ENCODE measurements at regions not wholly inside any gene's neighbourhood (a gene's known extent, or its start where the extent isn't known, plus 50 kb on each side); places are given as distances from the start of the nearest gene placed in this dataset.

DNA sequence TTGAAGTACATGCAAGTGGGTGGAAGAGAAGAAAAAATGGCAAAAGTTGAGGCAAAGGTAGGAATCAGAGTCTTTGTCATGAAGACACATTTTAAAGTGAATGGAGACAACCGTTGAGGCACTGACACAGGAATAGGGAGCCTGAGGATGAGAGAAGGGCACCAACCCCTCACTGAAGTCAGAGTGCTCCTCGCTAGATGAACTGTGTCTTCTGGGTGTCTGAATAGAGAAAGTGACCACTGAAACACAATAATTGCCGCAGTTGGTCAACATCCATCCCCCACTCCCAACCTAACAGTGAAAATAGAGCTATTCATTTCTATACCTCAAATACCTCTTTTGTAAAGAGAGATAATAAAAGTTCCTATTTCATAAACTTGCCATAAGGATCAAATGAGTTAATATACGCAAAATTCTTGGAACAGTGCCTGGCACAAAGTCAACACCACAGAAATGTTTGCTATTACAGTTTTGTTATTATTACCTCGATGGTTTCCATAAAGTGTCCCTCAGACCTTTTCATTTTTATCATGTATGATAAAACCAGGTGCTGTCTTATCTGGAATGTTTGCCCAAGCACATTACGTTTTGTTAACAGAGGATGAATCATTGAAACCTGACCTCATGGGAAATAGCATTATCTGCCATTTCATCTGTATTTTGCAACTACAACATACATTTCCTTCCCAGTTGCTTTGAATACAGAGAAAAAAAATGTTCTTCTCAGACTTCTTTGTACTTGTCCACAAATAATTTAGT lies 61.8 kb upstream of the SP4 start:
- H3K9me3 ChIP-seq (ENCODE audit: control insufficient read depth in 2 of 2, insufficient read depth in 1 of 2, low read depth in 1 of 2, low read length in 1 of 2) = no peaks in the 10 kb centered on the region
- H3K4me3 ChIP-seq (ENCODE audit: low read depth in 1 of 2, low read length in 2 of 2) = no peak overlapping the region
- 43 to 45% methylated on average over 6 of the region's 6 CpGs for WGBS, 2 donors
- no peaks in the 10 kb centered on the region for H3K36me3 ChIP-seq (ENCODE audit: control insufficient read depth in 2 of 2, insufficient read depth in 2 of 2, low read length in 1 of 2)
- no peaks in the 10 kb centered on the region for H3K4me1 ChIP-seq (ENCODE audit: control insufficient read depth in 2 of 2, insufficient read depth in 2 of 2, low read length in 1 of 2)
- no peaks in the 10 kb centered on the region for H3K27me3 ChIP-seq (ENCODE audit: control insufficient read depth in 1 of 2, insufficient read depth in 2 of 2, low read length in 2 of 2)
- no peak overlapping the region for H3K27ac ChIP-seq (ENCODE audit: low read depth in 2 of 2, low read length in 1 of 2)

DNA sequence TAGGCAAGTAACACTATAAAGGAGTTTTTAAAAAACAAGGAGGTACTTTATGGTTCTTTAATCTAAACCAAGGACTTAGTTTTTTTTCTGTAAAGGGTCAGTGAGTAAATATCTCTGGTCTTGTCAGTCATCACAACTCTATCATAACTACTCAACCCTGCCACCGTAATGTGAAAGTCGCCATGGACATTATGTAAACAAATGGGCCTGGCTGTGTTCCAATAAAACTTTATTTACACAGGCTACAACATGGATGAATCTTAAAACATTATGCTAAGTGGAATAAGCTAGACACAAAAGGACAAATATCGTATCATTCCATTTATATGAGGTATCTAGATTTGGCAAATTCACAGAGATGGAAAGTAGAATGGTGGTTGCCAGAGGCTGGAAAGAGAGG lies 60.8 kb upstream of the SP4 start:
- H3K27ac ChIP-seq (ENCODE audit: low read depth in 2 of 2, low read length in 1 of 2) = no peak overlapping the region
- no peaks in the 10 kb centered on the region for H3K4me1 ChIP-seq (ENCODE audit: control insufficient read depth in 2 of 2, insufficient read depth in 2 of 2, low read length in 1 of 2)
- H3K9me3 ChIP-seq (ENCODE audit: control insufficient read depth in 2 of 2, insufficient read depth in 1 of 2, low read depth in 1 of 2, low read length in 1 of 2) = no peaks in the 10 kb centered on the region
- no peaks in the 10 kb centered on the region for H3K36me3 ChIP-seq (ENCODE audit: control insufficient read depth in 2 of 2, insufficient read depth in 2 of 2, low read length in 1 of 2)
- 47 to 50% methylated on average over 3 of the region's 3 CpGs for WGBS, 2 donors
- H3K4me3 ChIP-seq (ENCODE audit: low read depth in 1 of 2, low read length in 2 of 2) = no peak overlapping the region
- no peaks in the 10 kb centered on the region for H3K27me3 ChIP-seq (ENCODE audit: control insufficient read depth in 1 of 2, insufficient read depth in 2 of 2, low read length in 2 of 2)

DNA sequence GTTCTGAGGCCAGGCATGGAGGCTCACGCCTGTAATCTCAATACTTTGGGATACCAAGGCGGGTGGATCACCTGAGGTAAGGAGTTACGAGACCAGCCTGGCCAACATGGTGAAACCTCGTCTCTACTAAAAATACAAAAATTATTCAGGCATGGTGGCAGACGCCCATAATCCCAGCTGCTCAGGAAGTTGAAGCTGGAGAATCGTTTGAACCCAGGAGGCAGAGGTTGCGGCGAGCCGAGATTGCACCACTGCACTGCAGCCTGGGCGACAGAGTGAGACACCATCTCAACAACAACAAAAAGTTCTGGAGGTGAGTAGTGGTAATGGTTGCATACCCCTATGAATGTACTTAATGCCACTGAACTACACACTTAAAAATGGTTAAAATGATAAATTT lies 60.3 kb upstream of the SP4 start:
- H3K27ac ChIP-seq (ENCODE audit: low read depth in 2 of 2, low read length in 1 of 2) = no peak overlapping the region
- H3K36me3 ChIP-seq (ENCODE audit: control insufficient read depth in 2 of 2, insufficient read depth in 2 of 2, low read length in 1 of 2) = no peaks in the 10 kb centered on the region
- H3K4me3 ChIP-seq (ENCODE audit: low read depth in 1 of 2, low read length in 2 of 2) = no peak overlapping the region
- no peaks in the 10 kb centered on the region for H3K4me1 ChIP-seq (ENCODE audit: control insufficient read depth in 2 of 2, insufficient read depth in 2 of 2, low read length in 1 of 2)
- no peaks in the 10 kb centered on the region for H3K9me3 ChIP-seq (ENCODE audit: control insufficient read depth in 2 of 2, insufficient read depth in 1 of 2, low read depth in 1 of 2, low read length in 1 of 2)
- no peaks in the 10 kb centered on the region for H3K27me3 ChIP-seq (ENCODE audit: control insufficient read depth in 1 of 2, insufficient read depth in 2 of 2, low read length in 2 of 2)
- 91 to 96% methylated on average over 10 of the region's 10 CpGs for WGBS, 2 donors

DNA sequence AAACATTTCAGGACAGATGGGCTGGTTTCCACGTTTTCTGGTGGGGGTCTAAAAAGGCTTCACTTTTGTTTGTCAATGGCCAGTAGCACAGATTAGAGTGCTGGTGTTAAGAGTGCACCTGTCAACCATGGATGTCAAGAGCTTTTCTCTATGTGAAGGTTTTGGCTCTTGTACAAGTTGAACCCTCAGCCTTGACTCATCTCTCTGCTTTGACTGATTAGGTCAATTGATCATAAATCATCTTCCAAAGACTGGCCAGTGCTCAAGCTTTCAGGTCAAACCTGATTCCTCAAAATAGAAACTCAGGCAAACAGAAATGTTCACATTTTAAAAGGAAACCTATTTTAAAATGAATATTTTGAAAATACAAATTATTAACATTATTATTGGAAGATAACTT lies 59.6 kb upstream of the SP4 start:
- H3K4me1 ChIP-seq (ENCODE audit: control insufficient read depth in 2 of 2, insufficient read depth in 2 of 2, low read length in 1 of 2) = no peaks in the 10 kb centered on the region

DNA sequence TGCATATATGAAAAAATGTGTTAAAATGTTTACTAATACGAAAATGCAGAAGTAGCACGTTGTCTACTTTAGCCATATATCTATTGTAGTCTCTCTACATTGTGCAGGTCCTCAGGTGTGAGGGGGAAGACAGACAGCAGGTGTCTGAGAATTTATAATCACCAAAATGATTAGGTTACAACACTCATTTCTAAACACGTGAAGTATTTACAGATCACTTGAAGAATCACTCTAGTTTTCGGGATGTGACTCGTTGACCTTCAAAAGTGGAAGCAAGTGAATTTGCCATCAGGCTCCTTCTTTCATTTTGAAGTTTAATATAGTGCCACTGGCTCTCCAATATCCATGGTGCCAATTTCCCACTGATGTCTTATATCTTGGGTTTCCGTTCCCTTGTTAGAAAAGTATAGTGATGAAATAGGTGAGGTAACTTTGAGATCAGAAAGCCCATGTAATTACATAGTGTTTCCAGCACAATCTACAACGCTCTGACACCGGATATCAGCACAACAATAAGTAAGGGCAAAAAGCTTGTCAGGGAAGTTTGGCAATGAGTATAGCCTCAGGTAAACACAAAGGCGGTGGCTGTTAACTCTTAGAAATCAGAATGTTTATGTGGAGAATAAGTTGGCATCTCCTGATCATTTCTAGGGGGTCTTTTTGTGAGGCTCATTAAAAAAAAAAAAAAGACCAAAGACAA lies 57.5 kb upstream of the SP4 start:
- Histone ChIP-seq H3K4me3 (ENCODE audit: low read depth in 1 of 2, low read length in 2 of 2) (no peak overlapping the region), H3K4me1 (ENCODE audit: control insufficient read depth in 2 of 2, insufficient read depth in 2 of 2, low read length in 1 of 2) (no peaks in the 10 kb centered on the region), H3K9me3 (ENCODE audit: control insufficient read depth in 2 of 2, insufficient read depth in 1 of 2, low read depth in 1 of 2, low read length in 1 of 2) (no peaks in the 10 kb centered on the region), H3K27ac (ENCODE audit: low read depth in 2 of 2, low read length in 1 of 2) (no peak overlapping the region), H3K27me3 (ENCODE audit: control insufficient read depth in 1 of 2, insufficient read depth in 2 of 2, low read length in 2 of 2) (no peaks in the 10 kb centered on the region), H3K36me3 (ENCODE audit: control insufficient read depth in 2 of 2, insufficient read depth in 2 of 2, low read length in 1 of 2) (no peaks in the 10 kb centered on the region)
- 62 to 71% methylated on average over 9 of the region's 9 CpGs for WGBS, 2 donors

More for the DNA sequence above, 59.6 kb upstream of the SP4 start:
- H3K27ac ChIP-seq (ENCODE audit: low read depth in 2 of 2, low read length in 1 of 2) = no peak overlapping the region
- H3K4me3 ChIP-seq (ENCODE audit: low read depth in 1 of 2, low read length in 2 of 2) = no peak overlapping the region
- no peaks in the 10 kb centered on the region for H3K27me3 ChIP-seq (ENCODE audit: control insufficient read depth in 1 of 2, insufficient read depth in 2 of 2, low read length in 2 of 2)
- H3K36me3 ChIP-seq (ENCODE audit: control insufficient read depth in 2 of 2, insufficient read depth in 2 of 2, low read length in 1 of 2) = no peaks in the 10 kb centered on the region
- WGBS, 2 donors = 48 to 60% methylated on average over 1 of the region's 1 CpG
- H3K9me3 ChIP-seq (ENCODE audit: control insufficient read depth in 2 of 2, insufficient read depth in 1 of 2, low read depth in 1 of 2, low read length in 1 of 2) = no peaks in the 10 kb centered on the region

DNA sequence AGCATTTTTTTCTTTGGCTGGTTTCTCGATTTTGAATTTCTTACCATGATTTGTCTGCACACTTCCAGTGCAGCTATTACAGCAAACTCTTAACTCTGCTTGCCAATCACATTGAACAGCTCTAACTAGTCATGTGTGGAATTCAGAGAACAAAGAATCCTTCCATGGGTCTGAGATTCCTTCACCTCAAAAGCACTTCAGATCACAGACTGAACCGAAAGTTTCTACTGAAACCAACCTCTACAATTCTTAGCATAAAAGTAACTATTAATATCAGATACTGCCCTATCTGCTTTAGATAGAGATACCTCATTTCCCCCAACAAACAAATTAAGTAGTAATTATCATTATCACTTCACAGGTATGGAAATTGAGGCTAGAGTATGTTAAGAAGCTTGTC lies 56.5 kb upstream of the SP4 start:
- no peaks in the 10 kb centered on the region for H3K27me3 ChIP-seq (ENCODE audit: control insufficient read depth in 1 of 2, insufficient read depth in 2 of 2, low read length in 2 of 2)
- H3K27ac ChIP-seq (ENCODE audit: low read depth in 2 of 2, low read length in 1 of 2) = no peak overlapping the region
- no peaks in the 10 kb centered on the region for H3K36me3 ChIP-seq (ENCODE audit: control insufficient read depth in 2 of 2, insufficient read depth in 2 of 2, low read length in 1 of 2)
- H3K4me1 ChIP-seq (ENCODE audit: control insufficient read depth in 2 of 2, insufficient read depth in 2 of 2, low read length in 1 of 2) = no peaks in the 10 kb centered on the region
- H3K9me3 ChIP-seq (ENCODE audit: control insufficient read depth in 2 of 2, insufficient read depth in 1 of 2, low read depth in 1 of 2, low read length in 1 of 2) = no peaks in the 10 kb centered on the region
- H3K4me3 ChIP-seq (ENCODE audit: low read depth in 1 of 2, low read length in 2 of 2) = no peak overlapping the region
- WGBS, 2 donors = 54 to 63% methylated on average over 2 of the region's 2 CpGs

DNA sequence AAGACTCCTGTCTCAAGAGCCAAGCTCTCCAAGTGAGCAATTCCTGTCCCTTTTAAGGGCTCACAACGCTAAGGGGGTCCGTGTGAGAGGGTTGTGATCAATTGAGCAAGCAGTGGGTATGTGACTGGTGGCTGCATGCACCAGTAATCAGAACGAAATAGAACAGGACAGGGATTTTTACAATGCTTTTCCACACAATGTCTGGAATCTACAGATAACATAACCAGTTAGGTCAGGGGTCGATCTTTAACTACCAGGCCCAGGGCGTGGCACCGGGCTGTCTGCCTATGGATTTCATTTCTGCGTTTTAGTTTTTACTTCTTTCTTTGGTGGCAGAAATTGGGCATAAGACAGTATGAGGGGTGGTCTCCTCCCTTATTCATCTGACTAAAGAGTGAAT lies 54.9 kb upstream of the SP4 start:
- H3K27me3 ChIP-seq (ENCODE audit: control insufficient read depth in 1 of 2, insufficient read depth in 2 of 2, low read length in 2 of 2) = no peaks in the 10 kb centered on the region
- WGBS, 2 donors = 90 to 94% methylated on average over 7 of the region's 7 CpGs
- H3K4me1 ChIP-seq (ENCODE audit: control insufficient read depth in 2 of 2, insufficient read depth in 2 of 2, low read length in 1 of 2) = no peaks in the 10 kb centered on the region
- no peak overlapping the region for H3K27ac ChIP-seq (ENCODE audit: low read depth in 2 of 2, low read length in 1 of 2)
- H3K36me3 ChIP-seq (ENCODE audit: control insufficient read depth in 2 of 2, insufficient read depth in 2 of 2, low read length in 1 of 2) = no peaks in the 10 kb centered on the region
- H3K9me3 ChIP-seq (ENCODE audit: control insufficient read depth in 2 of 2, insufficient read depth in 1 of 2, low read depth in 1 of 2, low read length in 1 of 2) = no peaks in the 10 kb centered on the region
- no peak overlapping the region for H3K4me3 ChIP-seq (ENCODE audit: low read depth in 1 of 2, low read length in 2 of 2)

DNA sequence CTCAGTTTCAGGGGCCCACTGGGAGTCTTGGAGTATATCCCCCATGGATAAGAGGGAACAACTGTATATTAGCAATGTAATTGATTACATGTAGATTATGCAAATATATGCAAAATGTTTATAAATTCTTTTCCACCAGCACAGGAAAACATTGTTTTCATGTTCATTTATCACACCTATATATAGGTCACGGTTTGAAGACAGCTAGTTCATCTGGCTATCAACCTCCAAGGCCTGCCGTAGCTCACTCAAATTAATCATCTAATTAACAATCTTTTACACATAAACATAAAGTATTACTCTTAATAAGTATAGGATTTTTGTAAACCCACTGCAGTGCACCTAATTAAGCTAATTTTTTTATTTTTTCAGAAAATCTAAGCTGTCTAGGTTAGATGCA lies 53.7 kb upstream of the SP4 start:
- 82 to 88% methylated on average over 2 of the region's 2 CpGs for whole genome bisulfite sequencing, 2 donors
- Histone ChIP-seq H3K4me3 (ENCODE audit: low read depth in 1 of 2, low read length in 2 of 2) (no peak overlapping the region), H3K4me1 (ENCODE audit: control insufficient read depth in 2 of 2, insufficient read depth in 2 of 2, low read length in 1 of 2) (no peaks in the 10 kb centered on the region), H3K27me3 (ENCODE audit: control insufficient read depth in 1 of 2, insufficient read depth in 2 of 2, low read length in 2 of 2) (no peaks in the 10 kb centered on the region), H3K36me3 (ENCODE audit: control insufficient read depth in 2 of 2, insufficient read depth in 2 of 2, low read length in 1 of 2) (no peaks in the 10 kb centered on the region), H3K27ac (ENCODE audit: low read depth in 2 of 2, low read length in 1 of 2) (no peak overlapping the region), H3K9me3 (ENCODE audit: control insufficient read depth in 2 of 2, insufficient read depth in 1 of 2, low read depth in 1 of 2, low read length in 1 of 2) (no peaks in the 10 kb centered on the region)

DNA sequence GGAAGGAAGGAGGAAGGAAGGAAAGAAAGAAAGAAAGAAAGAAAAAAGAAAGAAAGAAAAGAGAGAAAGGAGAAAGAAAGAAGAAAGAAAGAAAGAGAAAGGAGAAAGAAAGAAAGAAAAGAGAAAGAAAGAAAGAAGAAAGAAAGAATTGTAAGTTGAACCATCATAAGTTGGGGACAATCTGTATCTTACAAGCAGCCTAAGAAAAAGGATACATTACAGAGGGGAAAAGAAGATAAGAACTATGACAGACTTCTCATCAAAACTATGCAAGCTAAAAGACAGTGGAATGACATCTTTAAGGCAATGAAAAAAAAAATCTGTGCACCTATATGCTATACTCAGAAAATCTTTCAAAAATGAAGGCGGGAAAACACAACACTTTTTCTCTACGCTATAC lies 50.3 kb upstream of the SP4 start:
- Histone ChIP-seq H3K36me3 (ENCODE audit: control insufficient read depth in 2 of 2, insufficient read depth in 2 of 2, low read length in 1 of 2) (no peaks in the 10 kb centered on the region), H3K4me1 (ENCODE audit: control insufficient read depth in 2 of 2, insufficient read depth in 2 of 2, low read length in 1 of 2) (no peaks in the 10 kb centered on the region), H3K9me3 (ENCODE audit: control insufficient read depth in 2 of 2, insufficient read depth in 1 of 2, low read depth in 1 of 2, low read length in 1 of 2) (no peaks in the 10 kb centered on the region), H3K4me3 (ENCODE audit: low read depth in 1 of 2, low read length in 2 of 2) (no peak overlapping the region), H3K27ac (ENCODE audit: low read depth in 2 of 2, low read length in 1 of 2) (no peak overlapping the region), H3K27me3 (ENCODE audit: control insufficient read depth in 1 of 2, insufficient read depth in 2 of 2, low read length in 2 of 2) (no peaks in the 10 kb centered on the region)
- WGBS, 2 donors = 94 to 96% methylated on average over 2 of the region's 2 CpGs
